AG04450 (cell line): ENCODE measurements at regions not wholly inside any gene's neighbourhood (a gene's known extent, or its start where the extent isn't known, plus 50 kb on each side); places are given as distances from the start of the nearest gene placed in this dataset. TPM values are rescaled to one million over a fixed set of nuclear protein-coding genes. Genes with fewer than 3 reads are reported as not detected.

Experiments used
- CTCF ChIA-PET: fragments of 300-600, 350-600 bp; formaldehyde crosslinking; extraction: SDS; loops from one replicate; lab custom pipeline; 2022; ENCODE audit warnings: antibody characterized with exemption, inconsistent platforms; lab: Charles Lee
- POLR2A ChIA-PET: fragments of 350-600 bp; formaldehyde crosslinking; extraction: SDS; loops from one replicate; lab custom pipeline; 2021; ENCODE audit warnings: antibody characterized with exemption, inconsistent platforms; lab: Yijun Ruan, JAX
- DNase-seq: peaks from one replicate; pipeline ENCODE4 v3.0.0-alpha.2; 2011; ENCODE audit warnings: low read depth, low spot score
- H3K27ac ChIP-seq: one replicate; pipeline ENCODE4 v1.5.1; 2012; ENCODE audit warnings: low read depth, low read length, control low read depth
- H3K27me3 ChIP-seq: one replicate; pipeline ENCODE4 v1.6.0; 2012; ENCODE audit warnings: low read length; ENCODE audit not compliant: control insufficient read depth, insufficient read depth
- H3K4me3 ChIP-seq: 2 replicates; pipeline ENCODE4 v1.5.1; 2011; ENCODE audit warnings: mild to moderate bottlenecking, low read depth, low read length, control low read depth
- H3K9me3 ChIP-seq: 2 replicates; pipeline ENCODE4 v1.5.1; 2012; ENCODE audit warnings: low read length; ENCODE audit not compliant: control insufficient read depth, insufficient read depth
- CTCF ChIP-seq: IDR thresholded peaks from 2 replicates; pipeline ENCODE4 v1.5.1; 2011; ENCODE audit warnings: low read depth, low read length, control low read depth, inconsistent platforms
- small RNA-seq: library from RNA; depleted of rRNA; stranded (forward); fragments of <200 nt; gene quantifications from one replicate; pipeline ENCODE3, GENCODE V24; 2012; ENCODE audit warnings: low read depth; ENCODE audit not compliant: insufficient read length

- POLR2A ChIA-PET = no interaction called here
- TF ChIP-seq CTCF = no peak
Measured at GRCh38 chr7:7131273-7131672, 51.1 kb upstream of the C1GALT1 start.

More at GRCh38 chr7:7131273-7131672, 51.1 kb upstream of the C1GALT1 start:
- DNase-seq = no peak
- H3K27ac ChIP-seq = no peak overlapping the region
- CTCF ChIA-PET = no interaction called here
- H3K27me3 ChIP-seq = peaks cover 2% of the 10 kb centered on the region
- H3K9me3 ChIP-seq = no peaks in the 10 kb centered on the region
- no peak overlapping the region for H3K4me3 ChIP-seq

Small RNA genes lying in the stretch of these regions (small RNA-seq; reads per million reads assigned to genes)
- gene AC079804.2 = not detected
- gene MIR3683 = not detected
- not detected for gene RF00019
